GM12872 (cell line): ENCODE measurements at regions not wholly inside any gene's neighbourhood (a gene's known extent, or its start where the extent isn't known, plus 50 kb on each side); places are given as distances from the start of the nearest gene placed in this dataset.

Experiments
- CTCF ChIP-seq: IDR thresholded peaks from 3 replicates; pipeline ENCODE4 v1.5.1; 2011; ENCODE audit warnings: low read depth, mild to moderate bottlenecking, low read length, moderate library complexity; ENCODE audit not compliant: insufficient read depth

GRCh38 chr10:33465747-33466146, 131.3 kb upstream of the NRP1 start:
- TF ChIP-seq CTCF: no peak

GRCh38 chr10:33463011-33463410, 128.5 kb upstream of the NRP1 start:
- TF ChIP-seq CTCF: no peak

- TF ChIP-seq CTCF: no peak
Observed at GRCh38 chr10:33461295-33461640, 126.8 kb upstream of the NRP1 start.

- no peak for TF ChIP-seq CTCF
Observed at GRCh38 chr10:33460505-33461294, 126.2 kb upstream of the NRP1 start.

GRCh38 chr10:33459602-33460001, 125.1 kb upstream of the NRP1 start:
- TF ChIP-seq CTCF: no peak

GRCh38 chr10:33455029-33455428, 120.6 kb upstream of the NRP1 start:
- TF ChIP-seq CTCF: no peak

DNA sequence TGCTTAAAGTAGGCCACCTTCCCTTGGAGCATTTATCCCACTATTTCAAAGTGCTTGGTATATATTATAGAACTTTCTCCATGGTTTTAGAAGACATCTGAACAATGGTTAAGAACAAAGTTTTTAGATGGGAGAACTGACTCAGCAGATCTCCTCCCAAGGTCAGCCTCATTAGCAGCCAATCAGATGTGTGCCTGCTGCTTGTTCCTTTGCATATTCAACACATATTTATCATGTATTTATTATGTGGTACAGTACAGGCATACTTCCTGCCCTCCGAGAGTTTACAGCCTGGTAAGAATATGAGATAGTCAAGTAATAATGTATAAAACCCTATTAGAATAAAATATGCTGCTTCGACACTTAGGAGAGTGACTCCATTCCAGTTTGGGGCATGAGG, 120.1 kb upstream of the NRP1 start:
- no peak for TF ChIP-seq CTCF
